Fibroblast of skin of back (primary cell): ENCODE measurements at regions not wholly inside any gene's neighbourhood (a gene's known extent, or its start where the extent isn't known, plus 50 kb on each side); places are given as distances from the start of the nearest gene placed in this dataset.
"Not testable (repeated sequence)": the region's sequence is repeated elsewhere in the genome, so short reads cannot be mapped to it uniquely, and the experiment has no call there.

ENCODE experiments used
- DNase-seq: peaks from one replicate; pipeline ENCODE4 v3.0.0-alpha.2; 2013

DNA sequence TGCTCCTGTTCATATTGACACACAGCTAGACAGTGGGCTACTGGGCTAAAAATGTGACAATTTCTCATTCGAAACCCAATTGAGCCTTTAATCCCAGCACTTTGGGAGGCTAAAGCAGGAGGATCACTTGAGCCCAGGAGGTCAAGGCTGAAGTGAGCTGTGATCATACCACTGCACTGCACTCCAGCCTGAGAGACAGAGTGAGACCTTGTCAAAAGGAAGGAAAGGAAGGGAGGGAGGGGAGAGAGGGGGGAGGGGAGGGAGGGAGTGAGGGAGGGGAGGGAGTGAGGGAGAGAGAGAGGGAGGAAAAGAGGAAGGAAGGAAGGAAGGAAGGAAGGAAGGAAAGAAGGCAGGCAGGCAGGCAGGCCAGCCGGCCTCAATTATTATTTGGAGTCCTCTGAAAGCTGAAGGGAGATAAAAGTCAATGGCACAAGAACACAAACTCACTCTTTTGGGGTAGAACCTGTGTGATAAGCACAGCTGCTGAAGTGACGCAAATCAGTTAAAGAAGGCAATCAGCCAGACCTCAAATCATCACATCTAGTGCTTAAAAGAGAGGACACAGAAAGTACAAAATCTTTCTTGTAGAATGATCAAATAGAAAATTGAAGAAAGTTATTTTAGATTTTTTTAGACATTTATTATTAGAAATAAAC lies 98.1 kb downstream of the CCDC71L start:
- DNase-seq: no peak

GRCh38 chr7:106561666-106562411 lies 99.1 kb downstream of the CCDC71L start:
- DNase-seq: no peak

- DNase-seq: no peak
Measured at GRCh38 chr7:106561151-106561550, 99.8 kb downstream of the CCDC71L start.

- no peak for DNase-seq
Measured at GRCh38 chr7:106560482-106560881, 100.5 kb downstream of the CCDC71L start.

DNA sequence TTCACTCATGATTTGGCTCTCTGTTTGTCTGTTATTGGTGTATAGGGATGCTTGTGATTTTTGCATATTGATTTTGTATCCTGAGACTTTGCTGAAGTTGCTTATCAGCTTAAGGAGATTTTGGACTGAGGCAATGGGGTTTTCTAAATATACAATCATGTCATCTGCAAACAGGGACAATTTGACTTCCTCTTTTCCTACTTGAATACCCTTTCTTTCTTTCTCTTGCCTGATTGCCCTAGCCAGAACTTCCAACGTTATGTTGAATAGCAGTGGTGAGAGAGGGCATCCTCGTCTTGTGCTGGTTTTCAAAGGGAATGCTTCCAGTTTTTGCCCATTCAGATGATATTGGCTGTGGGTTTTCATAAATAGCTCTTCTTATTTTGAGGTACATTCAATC lies 104.7 kb downstream of the CCDC71L start:
- not testable (repeated sequence) for DNase-seq

DNA sequence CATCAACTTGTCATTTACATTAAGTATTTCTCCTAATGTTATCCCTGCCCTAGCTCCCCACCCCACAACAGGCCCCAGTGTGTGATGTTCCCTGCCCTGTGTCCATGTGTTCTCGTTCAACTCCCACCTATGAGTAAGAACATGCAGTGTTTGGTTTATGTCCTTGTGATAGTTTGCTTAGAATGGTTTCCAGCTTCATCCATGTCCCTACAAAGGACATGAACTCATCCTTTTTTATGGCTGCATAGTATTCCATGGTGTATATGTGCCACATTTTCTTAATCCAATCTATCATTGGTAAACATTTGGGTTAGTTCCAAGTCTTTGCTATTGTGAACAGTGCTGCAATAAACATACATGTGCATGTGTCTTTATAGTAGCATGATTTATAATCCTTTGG lies 106.3 kb downstream of the CCDC71L start:
- DNase-seq: not testable (repeated sequence)

DNA sequence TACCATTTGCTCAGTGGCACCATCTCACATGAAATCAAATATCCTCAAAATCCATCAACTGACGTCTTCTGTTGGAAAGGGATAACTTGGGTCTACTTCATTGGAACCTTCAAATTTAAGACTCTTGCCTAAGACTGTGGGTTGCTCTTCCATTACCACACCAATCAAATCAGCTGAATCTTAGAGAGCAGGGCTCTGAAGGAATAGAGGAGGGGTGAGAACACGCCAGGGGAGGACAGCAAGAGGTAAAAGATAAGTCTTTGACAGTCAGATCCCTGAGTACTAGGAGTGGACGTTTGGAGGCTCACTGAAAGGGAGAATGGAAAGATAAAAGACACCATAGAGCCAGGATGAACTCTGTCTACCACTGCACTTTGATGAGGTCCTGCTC lies 107.5 kb downstream of the CCDC71L start:
- DNase-seq: no peak

DNA sequence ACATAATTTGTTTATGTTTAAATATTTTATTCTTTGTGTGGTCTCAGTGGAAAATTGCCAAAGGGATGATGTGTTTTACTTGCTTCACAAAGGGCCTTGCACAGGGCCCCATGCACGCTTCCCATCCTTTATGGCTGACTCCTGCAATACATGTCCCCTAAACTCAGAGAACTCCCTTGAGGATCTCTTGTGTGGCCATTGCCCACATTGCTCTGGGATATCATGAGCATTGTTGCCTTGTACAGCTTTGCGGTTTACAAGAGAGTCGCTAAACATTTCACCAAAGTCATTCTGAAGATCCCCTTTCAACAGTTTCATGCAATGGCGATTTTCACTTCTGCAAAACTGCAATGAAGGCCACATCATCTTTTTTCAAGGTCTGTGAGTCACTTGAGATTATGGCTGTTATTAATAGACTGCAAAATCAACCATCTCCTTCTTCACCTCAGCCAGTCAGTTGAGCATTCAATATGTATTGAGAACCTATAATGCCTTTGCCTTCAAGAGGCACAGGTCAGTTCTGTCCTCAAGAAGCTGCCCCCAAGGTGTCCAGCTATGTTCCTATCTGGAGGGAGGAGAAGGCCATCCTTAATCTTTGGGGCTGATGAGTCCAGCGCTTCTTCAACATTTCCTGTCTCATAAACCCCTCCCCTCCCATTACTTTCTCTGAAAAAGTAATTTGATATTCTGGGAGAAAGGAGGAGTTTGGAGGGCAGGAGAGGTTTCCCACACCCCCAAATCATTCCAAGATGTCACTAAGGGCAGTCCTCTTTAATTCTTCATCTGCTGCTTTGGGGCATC lies 108.1 kb downstream of the CCDC71L start:
- no peak for DNase-seq

- DNase-seq: no peak
Measured at GRCh38 chr7:106551936-106552335, 109.0 kb downstream of the CCDC71L start.

GRCh38 chr7:106548491-106548890 lies 112.5 kb downstream of the CCDC71L start:
- DNase-seq: no peak

DNA sequence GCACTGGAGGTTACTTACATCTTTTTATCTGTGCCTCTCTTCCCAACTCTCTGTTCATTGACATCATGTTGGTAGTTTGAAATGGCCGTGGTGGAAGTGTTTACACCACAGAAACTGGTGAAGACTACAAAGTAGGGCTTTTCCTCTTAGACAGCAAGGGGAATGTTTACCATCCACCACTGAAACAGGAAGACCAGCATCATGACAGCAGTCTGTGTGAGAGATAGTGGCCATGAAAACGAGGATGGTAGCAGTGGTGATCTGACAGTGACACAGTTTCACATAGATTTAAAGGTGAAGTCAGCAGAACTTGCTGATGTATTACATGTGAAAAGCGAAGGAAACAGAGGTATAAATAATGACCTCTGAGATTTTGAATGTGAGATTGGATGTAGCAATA lies 115.7 kb downstream of the CCDC71L start:
- DNase-seq: no peak

DNA sequence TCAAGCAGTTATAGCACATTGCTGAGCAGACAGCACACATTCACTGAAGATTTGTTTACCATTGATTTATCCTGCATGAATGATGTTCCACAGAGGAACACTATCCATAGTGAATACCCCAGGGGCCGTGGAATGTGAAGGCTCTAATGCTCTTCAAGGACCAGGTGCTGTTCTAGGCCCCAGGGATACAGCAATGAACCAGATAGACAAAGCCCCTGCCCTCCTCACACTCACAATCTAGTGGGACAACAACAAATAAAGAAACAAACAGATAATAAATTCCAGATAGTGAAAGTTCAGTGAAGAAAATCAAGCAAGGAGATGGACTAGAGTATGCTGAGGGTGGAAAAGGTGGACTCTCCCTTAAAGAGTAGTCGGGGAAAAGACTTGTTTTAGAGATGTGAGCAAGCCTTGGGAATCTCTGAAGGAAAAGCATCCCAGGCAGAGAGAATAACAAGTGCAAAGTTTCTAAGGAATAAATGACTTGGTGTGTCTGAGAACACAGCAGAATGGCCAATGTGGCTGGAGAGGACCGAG lies 117.7 kb downstream of the CCDC71L start:
- no peak for DNase-seq

GRCh38 chr7:106542550-106543220 lies 118.3 kb downstream of the CCDC71L start:
- peak; percentile 84 for DNase-seq

DNA sequence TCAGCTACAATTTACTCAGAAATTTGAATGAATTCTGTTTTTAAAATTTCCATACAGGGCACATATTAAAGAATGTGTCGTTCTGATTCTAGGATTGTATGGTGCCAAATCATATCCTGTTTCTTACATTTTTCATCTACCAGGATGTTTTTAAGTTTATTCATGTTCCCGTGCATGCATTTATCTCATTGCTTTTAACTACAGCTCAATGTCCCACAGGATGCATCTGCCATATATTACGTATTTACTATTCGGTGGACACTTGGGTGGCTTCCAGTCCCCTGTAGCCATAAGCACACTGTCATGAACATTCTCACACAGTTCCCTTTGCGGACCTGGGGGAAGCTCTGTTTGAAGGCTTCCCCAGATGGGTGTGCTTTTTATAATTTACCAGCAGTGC lies 122.3 kb downstream of the CCDC71L start:
- DNase-seq: peak; percentile 68

- DNase-seq: no peak
Measured at GRCh38 chr7:106537119-106537518, 123.8 kb downstream of the CCDC71L start.

- no peak for DNase-seq
Measured at GRCh38 chr7:106536079-106536478, 124.9 kb downstream of the CCDC71L start.

DNA sequence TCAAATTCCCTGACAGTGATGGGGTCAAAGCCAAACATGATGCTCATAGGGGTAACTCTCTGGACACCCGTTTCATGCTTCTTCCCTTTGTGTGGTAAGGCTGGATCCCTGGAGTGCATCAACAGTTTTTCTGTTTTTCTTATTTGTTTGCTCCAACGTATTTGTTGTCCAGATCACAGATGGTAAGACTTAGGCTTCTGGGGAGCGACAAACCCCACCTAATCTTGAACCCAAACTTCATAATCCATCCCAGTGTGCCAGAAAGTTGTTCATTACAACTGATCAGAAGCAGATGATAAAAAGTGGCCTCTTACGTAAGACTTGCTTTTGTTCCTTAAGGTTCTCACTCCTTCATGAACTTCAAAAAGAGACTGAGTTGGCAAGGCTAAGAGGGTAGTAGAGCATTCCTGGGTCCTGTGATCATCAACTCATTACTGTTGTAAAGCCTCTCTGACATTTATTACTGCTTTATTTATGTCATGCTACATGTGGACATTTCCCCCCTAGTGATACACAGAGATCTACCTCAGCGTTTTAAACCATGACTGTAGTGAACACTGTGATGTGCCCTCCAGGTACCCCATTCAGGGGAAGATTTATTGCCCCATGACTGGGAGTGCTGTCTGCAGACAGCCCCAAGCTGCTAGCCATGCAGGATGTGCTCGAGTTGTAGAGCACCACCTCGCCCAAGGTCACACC lies 125.6 kb downstream of the CCDC71L start:
- DNase-seq: no peak

- no peak for DNase-seq
Measured at GRCh38 chr7:106534271-106534846, 126.6 kb downstream of the CCDC71L start.

DNA sequence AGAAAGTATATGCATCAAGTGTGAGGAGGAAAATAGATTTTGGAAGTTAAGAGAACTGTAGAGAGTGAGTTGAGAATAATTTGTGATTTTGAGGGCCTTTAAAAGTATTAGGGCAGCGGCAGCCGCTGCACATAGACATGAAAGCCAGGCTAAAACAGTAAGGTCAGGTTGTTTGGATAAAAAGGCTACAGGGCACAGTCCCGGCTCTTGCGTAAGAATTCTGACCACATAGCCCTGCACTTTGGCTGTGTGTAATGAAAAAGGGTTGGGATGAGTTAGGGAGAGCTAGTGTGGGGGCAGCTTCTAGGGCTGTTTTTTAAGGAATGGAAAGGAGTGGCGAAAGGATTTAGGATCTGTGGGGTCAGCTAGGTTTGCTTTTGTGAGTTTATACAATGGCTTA lies 130.8 kb downstream of the CCDC71L start:
- DNase-seq: not testable (repeated sequence)

GRCh38 chr7:106526617-106527016 lies 134.3 kb downstream of the CCDC71L start:
- not testable (repeated sequence) for DNase-seq

DNA sequence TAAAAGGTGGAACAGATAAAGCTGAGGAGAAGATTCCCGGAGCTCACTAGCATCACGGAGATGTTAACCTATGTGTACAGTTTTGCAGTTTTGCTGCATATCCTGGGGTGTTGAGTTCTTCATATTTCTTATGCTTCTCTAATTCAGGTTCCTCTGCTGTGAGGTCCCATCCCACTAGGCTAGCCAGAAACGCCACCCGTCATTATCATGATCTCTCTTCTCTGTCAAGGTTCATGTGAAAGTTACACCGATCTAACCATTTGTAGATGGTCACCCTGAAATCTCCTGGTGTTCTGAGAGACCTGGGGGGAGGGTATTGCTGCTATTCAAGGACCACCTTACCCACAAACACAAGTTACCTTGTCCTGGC lies 136.3 kb downstream of the CCDC71L start:
- no peak for DNase-seq

- peak; percentile 7 for DNase-seq
Measured at GRCh38 chr7:106523482-106523881, 137.5 kb downstream of the CCDC71L start.
